ENCODE measurements at regions not wholly inside any gene's neighbourhood (a gene's known extent, or its start where the extent isn't known, plus 50 kb on each side); places are given as distances from the start of the nearest gene placed in this dataset.

DNA sequence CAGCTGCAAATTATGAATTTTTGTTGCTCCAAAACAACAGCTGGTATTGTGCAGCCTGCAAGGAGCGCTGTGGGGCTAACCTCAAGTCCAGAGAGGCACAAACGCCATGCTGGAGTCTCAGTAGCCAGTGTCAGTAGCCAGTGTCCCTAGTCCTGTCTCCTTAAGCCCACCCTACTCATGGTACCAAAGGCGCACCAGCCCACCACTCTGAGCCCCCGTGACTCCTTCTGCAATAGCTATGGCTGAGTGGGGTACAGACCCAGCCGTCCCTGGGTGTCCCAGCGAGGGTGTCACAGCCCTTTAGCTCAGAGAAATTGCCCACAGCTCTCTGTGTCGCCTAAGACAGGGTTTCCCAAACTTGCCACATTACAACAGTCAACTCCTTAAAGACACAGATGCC, 65.2 kb downstream of the ARL6IP4 start:
- Histone ChIP-seq H3K4me2 (ENCODE audit: low read length) (no peak overlapping the region), H2AFZ (no peak overlapping the region), H3K27me3 (ENCODE audit: control insufficient read depth, insufficient read depth, low read length) (no peaks in the 10 kb centered on the region), H3K9ac (no peak overlapping the region), H3K4me3 (ENCODE audit: low read depth, low read length) (no peak overlapping the region), H3K79me2 (peaks cover 18% of the 10 kb centered on the region), H3K9me3 (ENCODE audit: control insufficient read depth, low read length) (no peaks in the 10 kb centered on the region), H3K36me3 (ENCODE audit: control insufficient read depth, insufficient read depth, low read length) (no peaks in the 10 kb centered on the region), H3K27ac (no peak overlapping the region), H3K4me1 (no peaks in the 10 kb centered on the region)
- TF ChIP-seq, protein P1, sequence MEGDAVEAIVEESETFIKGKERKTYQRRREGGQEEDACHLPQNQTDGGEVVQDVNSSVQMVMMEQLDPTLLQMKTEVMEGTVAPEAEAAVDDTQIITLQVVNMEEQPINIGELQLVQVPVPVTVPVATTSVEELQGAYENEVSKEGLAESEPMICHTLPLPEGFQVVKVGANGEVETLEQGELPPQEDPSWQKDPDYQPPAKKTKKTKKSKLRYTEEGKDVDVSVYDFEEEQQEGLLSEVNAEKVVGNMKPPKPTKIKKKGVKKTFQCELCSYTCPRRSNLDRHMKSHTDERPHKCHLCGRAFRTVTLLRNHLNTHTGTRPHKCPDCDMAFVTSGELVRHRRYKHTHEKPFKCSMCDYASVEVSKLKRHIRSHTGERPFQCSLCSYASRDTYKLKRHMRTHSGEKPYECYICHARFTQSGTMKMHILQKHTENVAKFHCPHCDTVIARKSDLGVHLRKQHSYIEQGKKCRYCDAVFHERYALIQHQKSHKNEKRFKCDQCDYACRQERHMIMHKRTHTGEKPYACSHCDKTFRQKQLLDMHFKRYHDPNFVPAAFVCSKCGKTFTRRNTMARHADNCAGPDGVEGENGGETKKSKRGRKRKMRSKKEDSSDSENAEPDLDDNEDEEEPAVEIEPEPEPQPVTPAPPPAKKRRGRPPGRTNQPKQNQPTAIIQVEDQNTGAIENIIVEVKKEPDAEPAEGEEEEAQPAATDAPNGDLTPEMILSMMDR (IDR thresholded peaks at IDR 0.05): no peak

DNA sequence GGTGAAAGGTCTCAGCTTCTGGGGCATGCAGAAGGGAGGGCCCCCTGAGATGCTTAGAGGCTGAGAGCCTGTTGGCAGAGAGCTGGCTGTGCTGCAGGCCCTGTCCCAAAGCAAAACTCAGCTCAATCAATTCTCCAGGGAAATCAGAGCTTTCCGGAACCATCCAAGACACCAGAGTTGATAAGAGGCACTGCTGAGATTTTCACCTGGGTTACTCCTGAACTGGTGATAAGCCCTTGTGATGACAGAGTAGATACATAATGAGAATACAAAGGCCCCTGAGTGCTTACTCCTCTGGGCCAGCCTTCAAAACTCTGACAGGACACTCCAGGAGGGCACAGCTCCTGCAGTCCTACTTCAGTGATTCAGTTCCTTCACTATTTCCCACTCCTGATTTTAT, 63.9 kb downstream of the ARL6IP4 start:
- Histone ChIP-seq H3K9me3 (ENCODE audit: control insufficient read depth, low read length) (no peaks in the 10 kb centered on the region), H3K9ac (no peak overlapping the region), H3K27ac (no peak overlapping the region)

DNA sequence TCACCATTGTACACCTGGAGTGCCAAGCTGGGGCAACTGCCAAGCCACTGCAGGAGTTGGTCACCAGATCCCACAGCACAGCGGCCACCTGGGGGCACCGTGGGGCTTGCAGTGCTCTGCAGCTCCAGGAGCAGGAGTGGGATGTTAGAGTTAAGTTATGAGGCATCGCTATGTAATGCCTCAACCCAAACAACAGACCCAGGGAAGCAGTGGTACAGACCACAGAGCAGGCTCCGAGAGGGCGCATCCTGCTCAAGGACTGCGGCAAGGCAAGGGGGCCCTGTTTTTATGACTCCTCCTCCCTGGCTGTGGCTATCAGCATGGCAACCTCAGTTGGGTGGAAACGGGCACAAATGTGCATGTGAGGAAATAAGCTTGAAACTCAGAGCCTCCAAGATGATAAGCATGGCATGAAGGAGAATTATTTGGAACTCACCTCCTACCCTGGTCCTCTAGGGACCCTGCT, 63.1 kb downstream of the ARL6IP4 start:
- peaks cover 13% of the 10 kb centered on the region for H3K79me2 ChIP-seq
- no peak overlapping the region for H3K4me3 ChIP-seq (ENCODE audit: low read depth, low read length)
- no peak overlapping the region for H2AFZ ChIP-seq
- no peaks in the 10 kb centered on the region for H3K9me3 ChIP-seq (ENCODE audit: control insufficient read depth, low read length)
- no peak overlapping the region for H3K9ac ChIP-seq
- TF ChIP-seq, protein P1 (IDR thresholded peaks at IDR 0.05): peak; percentile 70
- no peak overlapping the region for H3K4me2 ChIP-seq (ENCODE audit: low read length)
- H3K4me1 ChIP-seq: no peaks in the 10 kb centered on the region
- H3K27me3 ChIP-seq (ENCODE audit: control insufficient read depth, insufficient read depth, low read length): no peaks in the 10 kb centered on the region
- no peak overlapping the region for H3K27ac ChIP-seq
- no peaks in the 10 kb centered on the region for H3K36me3 ChIP-seq (ENCODE audit: control insufficient read depth, insufficient read depth, low read length)

More for the DNA sequence above, 63.9 kb downstream of the ARL6IP4 start:
- H3K4me1 ChIP-seq: no peaks in the 10 kb centered on the region
- TF ChIP-seq, protein P1 (IDR thresholded peaks at IDR 0.05): no peak
- H3K27me3 ChIP-seq (ENCODE audit: control insufficient read depth, insufficient read depth, low read length): no peaks in the 10 kb centered on the region
- no peak overlapping the region for H2AFZ ChIP-seq
- no peaks in the 10 kb centered on the region for H3K36me3 ChIP-seq (ENCODE audit: control insufficient read depth, insufficient read depth, low read length)
- no peak overlapping the region for H3K4me3 ChIP-seq (ENCODE audit: low read depth, low read length)
- H3K79me2 ChIP-seq: peaks cover 15% of the 10 kb centered on the region
- H3K4me2 ChIP-seq (ENCODE audit: low read length): no peak overlapping the region

DNA sequence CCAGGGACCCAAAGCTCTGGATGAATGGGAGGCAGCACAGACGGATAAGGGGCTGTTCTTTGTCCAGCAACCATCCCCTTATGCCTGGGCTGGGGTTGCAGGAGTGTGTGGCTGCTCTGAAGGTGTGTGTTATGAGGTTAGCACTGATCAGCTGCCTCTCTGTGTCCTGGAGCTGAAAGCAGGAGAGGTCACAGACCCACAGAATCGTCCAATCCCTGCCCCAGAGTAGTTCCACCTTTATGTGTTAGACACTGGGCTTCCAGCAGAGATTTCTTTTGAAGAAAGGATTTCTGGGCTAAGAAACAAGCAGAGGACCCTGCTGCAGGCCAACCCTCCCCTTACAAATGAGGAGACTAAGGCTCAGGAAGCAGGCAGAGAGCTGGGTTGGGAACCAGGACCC, 62.4 kb downstream of the ARL6IP4 start:
- Histone ChIP-seq H3K4me2 (ENCODE audit: low read length) (no peak overlapping the region), H3K79me2 (peaks cover 13% of the 10 kb centered on the region), H3K9ac (no peak overlapping the region), H3K4me1 (no peaks in the 10 kb centered on the region), H3K36me3 (ENCODE audit: control insufficient read depth, insufficient read depth, low read length) (no peaks in the 10 kb centered on the region), H3K27ac (no peak overlapping the region), H3K27me3 (ENCODE audit: control insufficient read depth, insufficient read depth, low read length) (no peaks in the 10 kb centered on the region), H3K4me3 (ENCODE audit: low read depth, low read length) (no peak overlapping the region), H3K9me3 (ENCODE audit: control insufficient read depth, low read length) (no peaks in the 10 kb centered on the region), H2AFZ (no peak overlapping the region)
- TF ChIP-seq, protein P1 (IDR thresholded peaks at IDR 0.05): no peak

Data from parathyroid adenoma (tissue), 2 donors.